Upper lobe of left lung (tissue), 6 donors: ENCODE measurements at regions not wholly inside any gene's neighbourhood (a gene's known extent, or its start where the extent isn't known, plus 50 kb on each side); places are given as distances from the start of the nearest gene placed in this dataset.
A peak's percentile ranks its signal among the peaks of the same experiment; 100 is the strongest.

ENCODE experiments used
- ATAC-seq, 2 donors: fragments of 200-7000 bp; cut with Tn5 transposase; one replicate each; pipeline ENCODE4 v1.9.1; 2022; ENCODE audit warnings: mild to moderate bottlenecking in 2 of 2, moderate library complexity in 2 of 2; ENCODE audit not compliant: low FRiP score in 2 of 2
- DNase-seq, 2 donors: peaks; one replicate each; pipeline ENCODE4 v3.0.0-alpha.2; 2019 to 2020
- H3K27ac ChIP-seq, 4 donors: fragments of 200-600 bp; sonication (generic); one replicate each; pipeline ENCODE4 v1.5.1; 2016 to 2019
- H3K27me3 ChIP-seq, 4 donors: fragments of 200-600 bp; sonication (generic); one replicate each; pipeline ENCODE4 v1.5.1; 2017 to 2019
- H3K36me3 ChIP-seq, 4 donors: fragments of 200-600 bp; sonication (generic); one replicate each; pipeline ENCODE4 v1.5.1; 2016 to 2019
- H3K4me1 ChIP-seq, 4 donors: fragments of 200-600 bp; sonication (generic); one replicate each; pipeline ENCODE4 v1.5.1; 2018 to 2019
- H3K4me3 ChIP-seq, 4 donors: fragments of 200-600 bp; sonication (generic); one replicate each; pipeline ENCODE4 v1.5.1; 2017 to 2019; ENCODE audit warnings: mild to moderate bottlenecking in 2 of 4, moderate library complexity in 1 of 4
- H3K9me3 ChIP-seq, 4 donors: fragments of 200-600 bp; sonication (generic); one replicate each; pipeline ENCODE4 v1.5.1; 2018 to 2019
- CTCF ChIP-seq, 6 experiments: fragments of 450-650 bp in 4 of 6; fragments of 200-600 bp in 2 of 6; sonication (generic) in 2 of 6; IDR thresholded peaks; one replicate each; pipeline ENCODE4 v1.5.1; 2016 to 2019; ENCODE audit warnings: antibody characterized with exemption in 6 of 6
- EP300 ChIP-seq, 4 donors: sonication (generic); formaldehyde crosslinking; IDR thresholded peaks; one replicate each; pipeline ENCODE4 v1.5.1; 2017; ENCODE audit warnings: antibody characterized with exemption in 4 of 4, control low read depth in 2 of 4
- POLR2A ChIP-seq, 4 donors: fragments of 450-650 bp; IDR thresholded peaks; one replicate each; pipeline ENCODE4 v1.5.1; 2016 to 2017; ENCODE audit warnings: antibody characterized with exemption in 4 of 4, mild to moderate bottlenecking in 2 of 4
- POLR2AphosphoS5 ChIP-seq, 2 donors: sonication (generic); formaldehyde crosslinking; IDR thresholded peaks; one replicate each; pipeline ENCODE4 v1.5.1; 2017; ENCODE audit warnings: antibody characterized with exemption in 2 of 2
- WGBS, 2 donors: methylation state at CpG; one replicate each; pipeline ENCODE4 v1.1.5; 2017 to 2018; 5-methylcytosine and 5-hydroxymethylcytosine counted together
- donor health status: DM: no; HTN: no; CAD: no; lungs with moderate emphysema.
- donor health status: DM: no; HTN: yes; CAD: no; lungs with severe emphysema.

GRCh38 chr4:115275615-115276014 lies 162.2 kb upstream of the NDST4 start:
- WGBS, 2 donors = 47 to 70% methylated on average over 2 of the region's 2 CpGs
- H3K27ac ChIP-seq = no peak overlapping the region
- TF ChIP-seq POLR2A (IDR thresholded peaks at IDR 0.05) (no peak), CTCF (IDR thresholded peaks at IDR 0.05) (no peak), POLR2AphosphoS5 (IDR thresholded peaks at IDR 0.05) (no peak), EP300 (IDR thresholded peaks at IDR 0.05) (no peak)
- H3K9me3 ChIP-seq = no peaks in the 10 kb centered on the region
- DNase-seq = peak in 1 of 2 donors; percentile 21
- no peak for ATAC-seq
- no peaks in the 10 kb centered on the region for H3K27me3 ChIP-seq
- H3K36me3 ChIP-seq = no peaks in the 10 kb centered on the region
- no peaks in the 10 kb centered on the region for H3K4me1 ChIP-seq
- no peak overlapping the region for H3K4me3 ChIP-seq

GRCh38 chr4:115274545-115274944 lies 161.1 kb upstream of the NDST4 start:
- H3K4me1 ChIP-seq = no peaks in the 10 kb centered on the region
- H3K27me3 ChIP-seq = no peaks in the 10 kb centered on the region
- H3K4me3 ChIP-seq = no peak overlapping the region
- H3K36me3 ChIP-seq = no peaks in the 10 kb centered on the region
- H3K9me3 ChIP-seq = no peaks in the 10 kb centered on the region
- ATAC-seq (no peak), DNase-seq (no peak)
- H3K27ac ChIP-seq = no peak overlapping the region
- TF ChIP-seq POLR2A (IDR thresholded peaks at IDR 0.05) (no peak), EP300 (IDR thresholded peaks at IDR 0.05) (no peak), POLR2AphosphoS5 (IDR thresholded peaks at IDR 0.05) (no peak), CTCF (IDR thresholded peaks at IDR 0.05) (no peak)

GRCh38 chr4:115272594-115272993 lies 159.2 kb upstream of the NDST4 start:
- Histone ChIP-seq H3K27me3 (no peaks in the 10 kb centered on the region), H3K36me3 (no peaks in the 10 kb centered on the region), H3K27ac (no peak overlapping the region), H3K4me1 (no peaks in the 10 kb centered on the region), H3K9me3 (no peaks in the 10 kb centered on the region), H3K4me3 (no peak overlapping the region)
- WGBS, 2 donors = 88 to 89% methylated on average over 2 of the region's 2 CpGs
- ATAC-seq (no peak), DNase-seq (no peak)
- TF ChIP-seq CTCF (IDR thresholded peaks at IDR 0.05) (no peak), POLR2A (IDR thresholded peaks at IDR 0.05) (no peak), EP300 (IDR thresholded peaks at IDR 0.05) (no peak), POLR2AphosphoS5 (IDR thresholded peaks at IDR 0.05) (no peak)

GRCh38 chr4:115272185-115272584 lies 158.8 kb upstream of the NDST4 start:
- Histone ChIP-seq H3K4me3 (no peak overlapping the region), H3K9me3 (no peaks in the 10 kb centered on the region), H3K27me3 (no peaks in the 10 kb centered on the region), H3K27ac (no peak overlapping the region), H3K4me1 (no peaks in the 10 kb centered on the region), H3K36me3 (no peaks in the 10 kb centered on the region)
- TF ChIP-seq EP300 (IDR thresholded peaks at IDR 0.05) = no peak
- TF ChIP-seq POLR2AphosphoS5 (IDR thresholded peaks at IDR 0.05) = no peak
- no peak for TF ChIP-seq POLR2A (IDR thresholded peaks at IDR 0.05)
- no peak for TF ChIP-seq CTCF (IDR thresholded peaks at IDR 0.05)
- no peak for ATAC-seq
- WGBS, 2 donors = 34 to 52% methylated on average over 1 of the region's 1 CpG
- DNase-seq = no peak

- Histone ChIP-seq H3K27me3 (no peaks in the 10 kb centered on the region), H3K4me1 (no peaks in the 10 kb centered on the region), H3K27ac (no peak overlapping the region), H3K9me3 (no peaks in the 10 kb centered on the region), H3K4me3 (no peak overlapping the region), H3K36me3 (no peaks in the 10 kb centered on the region)
- WGBS, 2 donors = 91 to 100% methylated on average over 1 of the region's 1 CpG
- DNase-seq (no peak), ATAC-seq (no peak)
- TF ChIP-seq CTCF (IDR thresholded peaks at IDR 0.05) (no peak), EP300 (IDR thresholded peaks at IDR 0.05) (no peak), POLR2A (IDR thresholded peaks at IDR 0.05) (no peak), POLR2AphosphoS5 (IDR thresholded peaks at IDR 0.05) (no peak)
Observed at GRCh38 chr4:115260195-115260594, 146.8 kb upstream of the NDST4 start.
